Stomach (tissue), 8 donors: ENCODE measurements at regions not wholly inside any gene's neighbourhood (a gene's known extent, or its start where the extent isn't known, plus 50 kb on each side); places are given as distances from the start of the nearest gene placed in this dataset.

ENCODE experiments used
- DNase-seq, 2 donors: peaks; one replicate each; pipeline versions ENCODE4 v3.0.0 to v3.0.0-alpha.2; 2013 to 2019
- H3K27ac ChIP-seq, 5 donors: fragments of 200-600 bp in 4 of 5; sonication (generic) in 4 of 5; one replicate each; pipeline ENCODE4 v1.5.1; 2013 to 2019; ENCODE audit warnings: mild to moderate bottlenecking in 1 of 5, moderate library complexity in 1 of 5
- H3K27me3 ChIP-seq, 3 donors: fragments of 200-600 bp; sonication (generic); one replicate each; pipeline ENCODE4 v1.5.1; 2017 to 2019; ENCODE audit warnings: mixed run types in 1 of 3
- H3K36me3 ChIP-seq, 4 donors: fragments of 200-600 bp; sonication (generic); 1 replicate in 3 of 4; 2 replicates in 1 of 4; pipeline ENCODE4 v1.5.1; 2016 to 2019
- H3K4me1 ChIP-seq, 4 donors: fragments of 200-600 bp; sonication (generic); one replicate each; pipeline ENCODE4 v1.5.1; 2016 to 2019
- H3K4me3 ChIP-seq, 4 donors: fragments of 200-600 bp; sonication (generic) in 3 of 4; one replicate each; pipeline ENCODE4 v1.5.1; 2016 to 2019; ENCODE audit warnings: mild to moderate bottlenecking in 1 of 4
- H3K9me3 ChIP-seq, 4 donors: fragments of 200-600 bp; sonication (generic); one replicate each; pipeline ENCODE4 v1.5.1; 2016 to 2019
- CTCF ChIP-seq, 7 experiments: fragments of 450-650 bp in 4 of 7; fragments of 200-600 bp in 3 of 7; sonication (generic) in 3 of 7; IDR thresholded peaks; one replicate each; pipeline ENCODE4 v1.5.1; 2016 to 2019; ENCODE audit warnings: antibody characterized with exemption in 7 of 7, control low read depth in 2 of 7, mild to moderate bottlenecking in 1 of 7
- EP300 ChIP-seq: sonication (generic); formaldehyde crosslinking; IDR thresholded peaks from one replicate; pipeline ENCODE4 v1.6.1; 2017; ENCODE audit warnings: antibody characterized with exemption
- POLR2A ChIP-seq, 4 donors: fragments of 450-650 bp; IDR thresholded peaks; one replicate each; pipeline ENCODE4 v1.6.1; 2016; ENCODE audit warnings: antibody characterized with exemption in 4 of 4, control low read depth in 2 of 4, mild to moderate bottlenecking in 1 of 4, moderate library complexity in 1 of 4
- POLR2AphosphoS5 ChIP-seq, 3 donors: sonication (generic); formaldehyde crosslinking; IDR thresholded peaks; one replicate each; pipeline ENCODE4 v1.6.1; 2016; ENCODE audit warnings: antibody characterized with exemption in 3 of 3
- WGBS, 5 donors: extraction: QIAGEN DNeasy Blood & Tissue Kit in 3 of 5; methylation state at CpG; one replicate each; pipeline versions ENCODE4 v1.1.5 to v1.1.7; 2013 to 2018; 5-methylcytosine and 5-hydroxymethylcytosine counted together
- intact Hi-C: fragments of 100-400 bp; cut with DNase I; formaldehyde crosslinking; loops from one replicate; pipeline ENCODE4 v1.15.1; 2023; ENCODE audit warnings: low total_unique reads
- donor health status: healthy with polysubstance abuse.
- donor health status: Bipolar disorder and iron deficiency.
- donor health status: healthy.

- Histone ChIP-seq H3K4me1 (no peaks in the 10 kb centered on the region), H3K4me3 (no peak overlapping the region), H3K36me3 (no peaks in the 10 kb centered on the region), H3K27ac (no peak overlapping the region), H3K27me3 (no peaks in the 10 kb centered on the region), H3K9me3 (no peaks in the 10 kb centered on the region)
- WGBS, 5 donors: 65 to 77% (median 72%) methylated on average over 3 of the region's 3 CpGs
- intact Hi-C loops: no loop called here
- no peak for DNase-seq
- TF ChIP-seq EP300 (no peak), POLR2A (IDR thresholded peaks at IDR 0.05) (no peak), CTCF (IDR thresholded peaks at IDR 0.05) (no peak), POLR2AphosphoS5 (IDR thresholded peaks at IDR 0.05) (no peak)
Measured at GRCh38 chr5:8961219-8961618, 584.7 kb downstream of the SEMA5A start.

DNA sequence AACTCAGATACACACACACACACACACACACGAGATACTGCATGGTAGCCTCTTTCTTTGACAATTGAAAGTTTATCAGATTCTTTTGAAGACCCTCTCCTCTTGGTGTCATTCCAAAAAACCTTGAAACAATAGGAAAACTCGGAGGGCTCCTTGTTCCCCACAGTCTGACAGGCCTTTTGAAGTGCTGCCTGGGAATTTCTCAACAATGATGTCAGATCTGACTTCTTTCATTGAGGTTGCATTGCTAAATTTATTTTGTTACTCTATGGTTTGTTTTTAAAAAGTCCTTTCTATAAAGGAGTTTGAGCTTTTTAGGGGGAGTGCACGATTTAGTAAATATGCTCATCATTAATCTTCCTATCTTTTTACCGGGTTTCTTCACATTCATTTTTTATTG is 583.9 kb downstream of the SEMA5A start:
- Histone ChIP-seq H3K4me1 (no peaks in the 10 kb centered on the region), H3K9me3 (no peaks in the 10 kb centered on the region), H3K27ac (no peak overlapping the region), H3K4me3 (no peak overlapping the region), H3K27me3 (no peaks in the 10 kb centered on the region), H3K36me3 (no peaks in the 10 kb centered on the region)
- TF ChIP-seq CTCF (IDR thresholded peaks at IDR 0.05): no peak
- TF ChIP-seq EP300: no peak
- no peak for TF ChIP-seq POLR2A (IDR thresholded peaks at IDR 0.05)
- TF ChIP-seq POLR2AphosphoS5 (IDR thresholded peaks at IDR 0.05): no peak
- intact Hi-C loops: no loop called here
- no peak for DNase-seq
- 30 to 44% (median 36%) methylated on average over 4 of the region's 4 CpGs for WGBS, 5 donors

GRCh38 chr5:8981016-8981415 is 564.9 kb downstream of the SEMA5A start:
- no peaks in the 10 kb centered on the region for H3K36me3 ChIP-seq
- intact Hi-C loops: no loop called here
- WGBS, 5 donors: 78 to 92% (median 88%) methylated on average over 5 of the region's 5 CpGs

DNA sequence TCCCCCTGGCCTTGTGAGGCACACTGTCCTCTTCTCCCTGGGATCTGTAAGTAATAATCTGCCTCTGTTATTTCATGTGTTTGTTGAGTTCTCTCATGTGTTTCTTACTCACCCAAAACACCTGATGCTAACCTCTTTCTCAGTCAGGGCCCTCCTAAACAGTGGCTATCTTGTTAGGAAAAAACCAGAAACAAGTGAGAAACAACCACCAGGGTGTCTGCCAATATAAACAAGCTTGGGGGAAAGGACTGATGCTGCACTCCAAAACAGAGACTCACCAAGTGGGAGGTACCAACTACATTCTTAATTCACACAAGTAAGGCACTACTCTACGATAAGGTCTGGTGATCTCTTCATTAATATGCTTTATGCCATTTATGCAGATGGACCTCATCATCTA is 564.4 kb downstream of the SEMA5A start:
- 55 to 88% (median 78%) methylated on average over 1 of the region's 1 CpG for WGBS, 5 donors
- no peaks in the 10 kb centered on the region for H3K4me1 ChIP-seq
- H3K4me3 ChIP-seq: no peak overlapping the region
- no peak overlapping the region for H3K27ac ChIP-seq
- no peaks in the 10 kb centered on the region for H3K27me3 ChIP-seq
- no peak for DNase-seq
- H3K36me3 ChIP-seq: no peaks in the 10 kb centered on the region
- no peaks in the 10 kb centered on the region for H3K9me3 ChIP-seq
- TF ChIP-seq EP300: no peak
- TF ChIP-seq POLR2AphosphoS5 (IDR thresholded peaks at IDR 0.05): no peak
- TF ChIP-seq POLR2A (IDR thresholded peaks at IDR 0.05): no peak
- no peak for TF ChIP-seq CTCF (IDR thresholded peaks at IDR 0.05)
- intact Hi-C loops: no loop called here

More at GRCh38 chr5:8981016-8981415, 564.9 kb downstream of the SEMA5A start:
- Histone ChIP-seq H3K9me3 (no peaks in the 10 kb centered on the region), H3K4me1 (no peaks in the 10 kb centered on the region), H3K4me3 (no peak overlapping the region), H3K27me3 (no peaks in the 10 kb centered on the region), H3K27ac (no peak overlapping the region)
- no peak for DNase-seq
- TF ChIP-seq POLR2AphosphoS5 (IDR thresholded peaks at IDR 0.05) (no peak), CTCF (IDR thresholded peaks at IDR 0.05) (no peak), POLR2A (IDR thresholded peaks at IDR 0.05) (no peak), EP300 (no peak)
